ENCODE measurements at regions not wholly inside any gene's neighbourhood (a gene's known extent, or its start where the extent isn't known, plus 50 kb on each side); places are given as distances from the start of the nearest gene placed in this dataset.

- Histone ChIP-seq H2BK120ac (ENCODE audit: low read depth, low read length) (no peak overlapping the region), H3K27me3 (ENCODE audit: control insufficient read depth in 3 of 3, insufficient read depth in 3 of 3, low read depth in 1 of 3, low read length in 3 of 3) (no peaks in the 10 kb centered on the region), H3K14ac (ENCODE audit: low read length) (no peak overlapping the region), H3K79me1 (ENCODE audit: low read depth, low read length) (no peaks in the 10 kb centered on the region), H4K91ac (ENCODE audit: low read depth, low read length, poor library complexity) (no peak overlapping the region), H3K23ac (ENCODE audit: low read depth, low read length, poor library complexity) (no peak overlapping the region), H3K27ac (replicated peaks; ENCODE audit: low read length) (no peak overlapping the region), H3K18ac (ENCODE audit: low read length) (no peak overlapping the region), H4K8ac (ENCODE audit: low read depth, low read length) (no peak overlapping the region), H2BK15ac (ENCODE audit: low read length) (no peak overlapping the region), H3K4ac (ENCODE audit: low read length) (no peak overlapping the region), H3K4me2 (ENCODE audit: insufficient read depth, low read length, poor library complexity, severe bottlenecking) (no peak overlapping the region), H3K4me1 (ENCODE audit: control insufficient read depth in 2 of 2, insufficient read depth in 1 of 2, low read depth in 1 of 2, low read length in 2 of 2) (no peaks in the 10 kb centered on the region), H3K9ac (ENCODE audit: low read depth, low read length, poor library complexity) (no peak overlapping the region), H3K4me3 (ENCODE audit: low read length in 2 of 2) (no peak overlapping the region), H3K36me3 (replicated peaks in 1 of 2; ENCODE audit: control insufficient read depth in 2 of 2, insufficient read depth in 2 of 2, low read length in 2 of 2) (no peaks in the 10 kb centered on the region), H2AFZ (ENCODE audit: low read length) (no peak overlapping the region), H2BK12ac (ENCODE audit: low read length) (no peak overlapping the region), H2AK5ac (ENCODE audit: low read depth, low read length) (no peak overlapping the region), H3K9me3 (replicated peaks in 1 of 2; ENCODE audit: control insufficient read depth in 2 of 2, insufficient read depth in 1 of 2, low read depth in 1 of 2, low read length in 2 of 2) (no peaks in the 10 kb centered on the region), H2BK5ac (ENCODE audit: low read length) (no peak overlapping the region)
- DNase-seq (ENCODE audit: low spot score): no peak
- WGBS, 2 donors (ENCODE audit: extremely low coverage in 2 of 2, insufficient read length in 2 of 2, insufficient replicate concordance in 1 of 2): no CpG with 5 or more reads among the region's 2 CpGs
Measured at GRCh38 chr7:27420702-27421101, 178.1 kb downstream of the EVX1 start.

- no peak overlapping the region for H3K9ac ChIP-seq (ENCODE audit: low read depth, low read length, poor library complexity)
- no peaks in the 10 kb centered on the region for H3K27me3 ChIP-seq (ENCODE audit: control insufficient read depth in 3 of 3, insufficient read depth in 3 of 3, low read depth in 1 of 3, low read length in 3 of 3)
- no peak overlapping the region for H2BK5ac ChIP-seq (ENCODE audit: low read length)
- peaks cover 0 to 2% of the 10 kb centered on the region in 2 donors for H3K36me3 ChIP-seq (replicated peaks in 1 of 2; ENCODE audit: control insufficient read depth in 2 of 2, insufficient read depth in 2 of 2, low read length in 2 of 2)
- H3K27ac ChIP-seq (replicated peaks; ENCODE audit: low read length): no peak overlapping the region
- no peak overlapping the region for H3K4ac ChIP-seq (ENCODE audit: low read length)
- WGBS, 2 donors (ENCODE audit: extremely low coverage in 2 of 2, insufficient read length in 2 of 2, insufficient replicate concordance in 1 of 2): no CpG with 5 or more reads among the region's 8 CpGs
- H2AFZ ChIP-seq (ENCODE audit: low read length): peak overlapping the region; percentile 14
- no peaks in the 10 kb centered on the region for H3K79me1 ChIP-seq (ENCODE audit: low read depth, low read length)
- H2BK120ac ChIP-seq (ENCODE audit: low read depth, low read length): no peak overlapping the region
- H3K4me1 ChIP-seq (ENCODE audit: control insufficient read depth in 2 of 2, insufficient read depth in 1 of 2, low read depth in 1 of 2, low read length in 2 of 2): no peaks in the 10 kb centered on the region
- H3K14ac ChIP-seq (ENCODE audit: low read length): no peak overlapping the region
- no peak overlapping the region for H4K8ac ChIP-seq (ENCODE audit: low read depth, low read length)
- no peak overlapping the region for H2BK12ac ChIP-seq (ENCODE audit: low read length)
- no peak overlapping the region for H2AK5ac ChIP-seq (ENCODE audit: low read depth, low read length)
- no peak overlapping the region for H2BK15ac ChIP-seq (ENCODE audit: low read length)
- H3K23ac ChIP-seq (ENCODE audit: low read depth, low read length, poor library complexity): no peak overlapping the region
- no peak overlapping the region for H4K91ac ChIP-seq (ENCODE audit: low read depth, low read length, poor library complexity)
- no peak for DNase-seq (ENCODE audit: low spot score)
- H3K9me3 ChIP-seq (replicated peaks in 1 of 2; ENCODE audit: control insufficient read depth in 2 of 2, insufficient read depth in 1 of 2, low read depth in 1 of 2, low read length in 2 of 2): peaks cover 0 to 3% of the 10 kb centered on the region in 2 donors
- no peak overlapping the region for H3K4me3 ChIP-seq (ENCODE audit: low read length in 2 of 2)
- H3K4me2 ChIP-seq (ENCODE audit: insufficient read depth, low read length, poor library complexity, severe bottlenecking): no peak overlapping the region
- H3K18ac ChIP-seq (ENCODE audit: low read length): peak overlapping the region; percentile 52
Measured at GRCh38 chr7:27423290-27423689, 180.7 kb downstream of the EVX1 start.

GRCh38 chr7:27423821-27424220 lies 181.2 kb downstream of the EVX1 start:
- peaks cover 0 to 3% of the 10 kb centered on the region in 2 donors for H3K9me3 ChIP-seq (replicated peaks in 1 of 2; ENCODE audit: control insufficient read depth in 2 of 2, insufficient read depth in 1 of 2, low read depth in 1 of 2, low read length in 2 of 2)
- H2BK5ac ChIP-seq (ENCODE audit: low read length): no peak overlapping the region
- no peak overlapping the region for H3K4ac ChIP-seq (ENCODE audit: low read length)
- no peak overlapping the region for H3K23ac ChIP-seq (ENCODE audit: low read depth, low read length, poor library complexity)
- H2BK12ac ChIP-seq (ENCODE audit: low read length): no peak overlapping the region
- H3K4me3 ChIP-seq (ENCODE audit: low read length in 2 of 2): no peak overlapping the region
- H3K79me1 ChIP-seq (ENCODE audit: low read depth, low read length): no peaks in the 10 kb centered on the region
- no peak overlapping the region for H2AK5ac ChIP-seq (ENCODE audit: low read depth, low read length)
- H2BK120ac ChIP-seq (ENCODE audit: low read depth, low read length): no peak overlapping the region
- WGBS, 2 donors (ENCODE audit: extremely low coverage in 2 of 2, insufficient read length in 2 of 2, insufficient replicate concordance in 1 of 2): no CpG with 5 or more reads among the region's 10 CpGs
- no peak overlapping the region for H4K8ac ChIP-seq (ENCODE audit: low read depth, low read length)
- H3K9ac ChIP-seq (ENCODE audit: low read depth, low read length, poor library complexity): no peak overlapping the region
- no peak for DNase-seq (ENCODE audit: low spot score)
- H3K18ac ChIP-seq (ENCODE audit: low read length): no peak overlapping the region
- H3K14ac ChIP-seq (ENCODE audit: low read length): no peak overlapping the region
- H4K91ac ChIP-seq (ENCODE audit: low read depth, low read length, poor library complexity): no peak overlapping the region
- H2BK15ac ChIP-seq (ENCODE audit: low read length): no peak overlapping the region
- H3K4me2 ChIP-seq (ENCODE audit: insufficient read depth, low read length, poor library complexity, severe bottlenecking): no peak overlapping the region
- no peaks in the 10 kb centered on the region for H3K27me3 ChIP-seq (ENCODE audit: control insufficient read depth in 3 of 3, insufficient read depth in 3 of 3, low read depth in 1 of 3, low read length in 3 of 3)
- no peaks in the 10 kb centered on the region for H3K4me1 ChIP-seq (ENCODE audit: control insufficient read depth in 2 of 2, insufficient read depth in 1 of 2, low read depth in 1 of 2, low read length in 2 of 2)
- H3K36me3 ChIP-seq (replicated peaks in 1 of 2; ENCODE audit: control insufficient read depth in 2 of 2, insufficient read depth in 2 of 2, low read length in 2 of 2): peaks cover 0 to 2% of the 10 kb centered on the region in 2 donors
- no peak overlapping the region for H2AFZ ChIP-seq (ENCODE audit: low read length)
- H3K27ac ChIP-seq (replicated peaks; ENCODE audit: low read length): no peak overlapping the region

GRCh38 chr7:27424231-27424630 lies 181.6 kb downstream of the EVX1 start:
- Histone ChIP-seq H3K9me3 (replicated peaks in 1 of 2; ENCODE audit: control insufficient read depth in 2 of 2, insufficient read depth in 1 of 2, low read depth in 1 of 2, low read length in 2 of 2) (peaks cover 0 to 3% of the 10 kb centered on the region in 2 donors), H4K8ac (ENCODE audit: low read depth, low read length) (no peak overlapping the region), H3K23ac (ENCODE audit: low read depth, low read length, poor library complexity) (no peak overlapping the region), H3K27ac (replicated peaks; ENCODE audit: low read length) (no peak overlapping the region), H3K9ac (ENCODE audit: low read depth, low read length, poor library complexity) (no peak overlapping the region), H2AK5ac (ENCODE audit: low read depth, low read length) (no peak overlapping the region), H3K4ac (ENCODE audit: low read length) (no peak overlapping the region), H3K4me3 (ENCODE audit: low read length in 2 of 2) (no peak overlapping the region), H2BK120ac (ENCODE audit: low read depth, low read length) (no peak overlapping the region), H4K91ac (ENCODE audit: low read depth, low read length, poor library complexity) (no peak overlapping the region), H3K79me1 (ENCODE audit: low read depth, low read length) (no peaks in the 10 kb centered on the region), H3K27me3 (ENCODE audit: control insufficient read depth in 3 of 3, insufficient read depth in 3 of 3, low read depth in 1 of 3, low read length in 3 of 3) (no peaks in the 10 kb centered on the region), H3K36me3 (replicated peaks in 1 of 2; ENCODE audit: control insufficient read depth in 2 of 2, insufficient read depth in 2 of 2, low read length in 2 of 2) (peaks cover 0 to 2% of the 10 kb centered on the region in 2 donors), H2AFZ (ENCODE audit: low read length) (no peak overlapping the region), H2BK12ac (ENCODE audit: low read length) (no peak overlapping the region), H3K4me2 (ENCODE audit: insufficient read depth, low read length, poor library complexity, severe bottlenecking) (no peak overlapping the region), H3K18ac (ENCODE audit: low read length) (no peak overlapping the region), H2BK15ac (ENCODE audit: low read length) (no peak overlapping the region), H3K4me1 (ENCODE audit: control insufficient read depth in 2 of 2, insufficient read depth in 1 of 2, low read depth in 1 of 2, low read length in 2 of 2) (no peaks in the 10 kb centered on the region), H3K14ac (ENCODE audit: low read length) (no peak overlapping the region), H2BK5ac (ENCODE audit: low read length) (no peak overlapping the region)
- DNase-seq (ENCODE audit: low spot score): no peak
- WGBS, 2 donors (ENCODE audit: extremely low coverage in 2 of 2, insufficient read length in 2 of 2, insufficient replicate concordance in 1 of 2): no CpG with 5 or more reads among the region's 3 CpGs

Measured in neuronal stem cell (in vitro differentiated cells).